ENCODE measurements at regions not wholly inside any gene's neighbourhood (a gene's known extent, or its start where the extent isn't known, plus 50 kb on each side); places are given as distances from the start of the nearest gene placed in this dataset.
"Not testable (repeated sequence)": the region's sequence is repeated elsewhere in the genome, so short reads cannot be mapped to it uniquely, and the experiment has no call there.

- DNase-seq = no peak
Observed at GRCh38 chr7:10724449-10724848, 249.2 kb upstream of the PHF14 start.

- DNase-seq = no peak
Observed at GRCh38 chr7:10727636-10728035, 246.0 kb upstream of the PHF14 start.

GRCh38 chr7:10731253-10731773, 242.4 kb upstream of the PHF14 start:
- DNase-seq = no peak

GRCh38 chr7:10733747-10734146, 239.9 kb upstream of the PHF14 start:
- DNase-seq = no peak

- no peak for DNase-seq
Observed at GRCh38 chr7:10734595-10734994, 239.1 kb upstream of the PHF14 start.

GRCh38 chr7:10739401-10739800, 234.3 kb upstream of the PHF14 start:
- no peak for DNase-seq

GRCh38 chr7:10740805-10741204, 232.9 kb upstream of the PHF14 start:
- no peak for DNase-seq

- no peak for DNase-seq
Observed at GRCh38 chr7:10756981-10757380, 216.7 kb upstream of the PHF14 start.

GRCh38 chr7:10759120-10759519, 214.6 kb upstream of the PHF14 start:
- no peak for DNase-seq

- no peak for DNase-seq
Observed at GRCh38 chr7:10767771-10768170, 205.9 kb upstream of the PHF14 start.

- no peak for DNase-seq
Observed at GRCh38 chr7:10770176-10770575, 203.5 kb upstream of the PHF14 start.

- no peak for DNase-seq
Observed at GRCh38 chr7:10773430-10773829, 200.2 kb upstream of the PHF14 start.

- no peak for DNase-seq
Observed at GRCh38 chr7:10779465-10780399, 193.9 kb upstream of the PHF14 start.

GRCh38 chr7:10780400-10780747, 193.3 kb upstream of the PHF14 start:
- no peak for DNase-seq

- DNase-seq = not testable (repeated sequence)
Observed at GRCh38 chr7:10786976-10787375, 186.7 kb upstream of the PHF14 start.

- DNase-seq = no peak
Observed at GRCh38 chr7:10789170-10789569, 184.5 kb upstream of the PHF14 start.

GRCh38 chr7:10790910-10791309, 182.8 kb upstream of the PHF14 start:
- no peak for DNase-seq

GRCh38 chr7:10793995-10794775, 179.5 kb upstream of the PHF14 start:
- no peak for DNase-seq

GRCh38 chr7:10797157-10797556, 176.5 kb upstream of the PHF14 start:
- DNase-seq = no peak

- no peak for DNase-seq
Observed at GRCh38 chr7:10798044-10798443, 175.6 kb upstream of the PHF14 start.

- no peak for DNase-seq
Observed at GRCh38 chr7:10799475-10799874, 174.2 kb upstream of the PHF14 start.

- DNase-seq = no peak
Observed at GRCh38 chr7:10802011-10802410, 171.7 kb upstream of the PHF14 start.

- peak; percentile 15 for DNase-seq
Observed at GRCh38 chr7:10802526-10802925, 171.1 kb upstream of the PHF14 start.

- no peak for DNase-seq
Observed at GRCh38 chr7:10803720-10804119, 170.0 kb upstream of the PHF14 start.

Measured in EL (cell line).